OCI-LY7 (cell line): ENCODE measurements at regions not wholly inside any gene's neighbourhood (a gene's known extent, or its start where the extent isn't known, plus 50 kb on each side); places are given as distances from the start of the nearest gene placed in this dataset.
"Not testable (repeated sequence)": the region's sequence is repeated elsewhere in the genome, so short reads cannot be mapped to it uniquely, and the experiment has no call there.

ENCODE experiments used
- BruUV-seq: library from RNA; stranded (reverse); fragments of 400-500 nt; replicated peaks from 2 replicates; lab custom pipeline; 2021; lab: Mats Ljungman, UMichigan
- CTCF ChIA-PET: fragments of 300-600 bp; sonication (Branson Sonifier 250); formaldehyde crosslinking; loops from one replicate; lab custom pipeline; 2022; ENCODE audit warnings: antibody characterized with exemption; ENCODE audit not compliant: unreplicated experiment; lab: Charles Lee
- POLR2A ChIA-PET: fragments of 300-600 bp; sonication (Branson Sonifier 250); formaldehyde crosslinking; loops from one replicate; lab custom pipeline; 2022; ENCODE audit warnings: antibody characterized with exemption; lab: Charles Lee
- DNase-seq: peaks from one replicate; pipeline ENCODE4 v3.0.0-alpha.2; 2015; ENCODE audit warnings: low spot score
- H2AFZ ChIP-seq: fragments of 200-600 bp; sonication (generic), shearing (Covaris generic); 2 replicates; pipeline ENCODE4 v1.6.1; 2014; ENCODE audit warnings: mild to moderate bottlenecking, antibody characterized with exemption, low read length, moderate library complexity
- H3K27ac ChIP-seq: fragments of 200-600 bp; sonication (generic); 2 replicates; pipeline ENCODE4 v1.5.1; 2014; ENCODE audit warnings: mixed run types, low read depth, mild to moderate bottlenecking, moderate library complexity, low read length, inconsistent platforms; ENCODE audit not compliant: poor library complexity, severe bottlenecking
- H3K36me3 ChIP-seq: fragments of 200-600 bp; sonication (generic); 2 replicates; pipeline ENCODE4 v1.6.1; 2014; ENCODE audit warnings: mild to moderate bottlenecking, antibody characterized with exemption, low read length, moderate library complexity, mixed read lengths; ENCODE audit not compliant: insufficient read depth
- H3K4me1 ChIP-seq: fragments of 200-600 bp; sonication (generic); 2 replicates; pipeline ENCODE4 v1.5.1; 2014; ENCODE audit warnings: mild to moderate bottlenecking, low read length; ENCODE audit not compliant: insufficient read depth, poor library complexity, severe bottlenecking
- H3K4me2 ChIP-seq: fragments of 200-600 bp; sonication (generic); 2 replicates; pipeline ENCODE4 v1.6.1; 2014; ENCODE audit warnings: mild to moderate bottlenecking, low read length
- H3K4me3 ChIP-seq: fragments of 200-600 bp; sonication (generic); 2 replicates; pipeline ENCODE4 v1.5.1; 2014; ENCODE audit warnings: mild to moderate bottlenecking, low read depth, low read length; ENCODE audit not compliant: poor library complexity, severe bottlenecking
- H3K79me2 ChIP-seq: fragments of 200-600 bp; sonication (generic); 2 replicates; pipeline ENCODE4 v1.6.1; 2016; ENCODE audit warnings: low read depth, mild to moderate bottlenecking, low read length, moderate library complexity, mixed read lengths; ENCODE audit not compliant: insufficient read depth
- H3K9me2 ChIP-seq: fragments of 200-600 bp; sonication (generic); 2 replicates; pipeline ENCODE4 v1.6.1; 2016; ENCODE audit warnings: mild to moderate bottlenecking, low read length, mixed read lengths; ENCODE audit not compliant: insufficient read depth
- H3K9me3 ChIP-seq: fragments of 200-600 bp; sonication (generic); 2 replicates; pipeline ENCODE4 v1.6.1; 2014; ENCODE audit warnings: mild to moderate bottlenecking, mixed run types, low read length, mixed read lengths
- H4K20me1 ChIP-seq: fragments of 200-600 bp; sonication (generic); 2 replicates; pipeline ENCODE4 v1.6.1; 2014; ENCODE audit warnings: mild to moderate bottlenecking, antibody characterized with exemption, low read length, moderate library complexity, mixed read lengths; ENCODE audit not compliant: insufficient read depth
- CTCF ChIP-seq: fragments of 200-600 bp; sonication (generic); conservative IDR thresholded peaks from 2 replicates; pipeline ENCODE4 v1.5.1; 2014; ENCODE audit warnings: mild to moderate bottlenecking, antibody characterized with exemption, low read length, moderate library complexity, mixed read lengths
- EZH2phosphoT487 ChIP-seq: fragments of 200-600 bp; sonication (generic); IDR thresholded peaks from 2 replicates; pipeline ENCODE4 v1.6.1; 2018; ENCODE audit warnings: low read depth, borderline replicate concordance, mild to moderate bottlenecking, mixed run types, antibody characterized with exemption, low read length, moderate library complexity, mixed read lengths
- intact Hi-C: fragments of 100-400 bp; cut with micrococcal nuclease; formaldehyde crosslinking; loops from one replicate; pipeline ENCODE4 v1.10.0; 2022; ENCODE audit not compliant: unreplicated experiment

- no TSS peak for BruUV-seq
- Histone ChIP-seq H3K79me2 (no peaks in the 10 kb centered on the region), H3K36me3 (no peaks in the 10 kb centered on the region), H3K4me2 (no peak overlapping the region), H2AFZ (no peak overlapping the region), H3K9me2 (no peaks in the 10 kb centered on the region), H3K4me1 (no peaks in the 10 kb centered on the region), H3K27ac (no peak overlapping the region), H3K4me3 (no peak overlapping the region), H3K9me3 (no peaks in the 10 kb centered on the region), H4K20me1 (no peaks in the 10 kb centered on the region)
- TF ChIP-seq CTCF (no peak), EZH2phosphoT487 (no peak)
- CTCF ChIA-PET: no interaction called here
- no peak for DNase-seq
- intact Hi-C loops: no loop called here
- POLR2A ChIA-PET: no interaction called here
These were observed 255.6 kb upstream of the IZUMO3 start for GRCh38 chr9:24801344-24801743.

- H3K9me2 ChIP-seq: no peaks in the 10 kb centered on the region
- H3K79me2 ChIP-seq: no peaks in the 10 kb centered on the region
- no peaks in the 10 kb centered on the region for H4K20me1 ChIP-seq
- TF ChIP-seq EZH2phosphoT487 (no peak), CTCF (no peak)
- DNase-seq: no peak
- H3K36me3 ChIP-seq: no peaks in the 10 kb centered on the region
- no peaks in the 10 kb centered on the region for H3K4me1 ChIP-seq
- H3K4me2 ChIP-seq: no peak overlapping the region
- no peak overlapping the region for H3K27ac ChIP-seq
- POLR2A ChIA-PET: no interaction called here
- no TSS peak for BruUV-seq
- no peak overlapping the region for H3K4me3 ChIP-seq
- CTCF ChIA-PET: no interaction called here
- H3K9me3 ChIP-seq: no peaks in the 10 kb centered on the region
- H2AFZ ChIP-seq: no peak overlapping the region
- intact Hi-C loops: no loop called here
These were observed 248.1 kb upstream of the IZUMO3 start for GRCh38 chr9:24793787-24794186.

- Histone ChIP-seq H2AFZ (no peak overlapping the region), H3K9me2 (no peaks in the 10 kb centered on the region), H3K36me3 (no peaks in the 10 kb centered on the region), H3K4me1 (no peaks in the 10 kb centered on the region), H3K79me2 (no peaks in the 10 kb centered on the region), H3K4me2 (no peak overlapping the region), H4K20me1 (no peaks in the 10 kb centered on the region), H3K27ac (no peak overlapping the region), H3K9me3 (peaks cover 8% of the 10 kb centered on the region; the same call in 1 of the 2 replicates), H3K4me3 (no peak overlapping the region)
- ChIA-PET POLR2A (no interaction called here), CTCF (no interaction called here)
- intact Hi-C loops: no loop called here
- no TSS peak for BruUV-seq
- DNase-seq: no peak
- no peak for TF ChIP-seq CTCF
- TF ChIP-seq EZH2phosphoT487: no peak
These were observed 230.5 kb upstream of the IZUMO3 start for GRCh38 chr9:24776226-24776625.

GRCh38 chr9:24774199-24774598 is 228.5 kb upstream of the IZUMO3 start:
- H3K4me1 ChIP-seq, H2AFZ ChIP-seq, BruUV-seq, H4K20me1 ChIP-seq, H3K36me3 ChIP-seq, intact Hi-C loops, H3K9me2 ChIP-seq, H3K9me3 ChIP-seq, H3K4me2 ChIP-seq, H3K79me2 ChIP-seq, H3K4me3 ChIP-seq, POLR2A ChIA-PET, CTCF ChIA-PET, H3K27ac ChIP-seq: not testable (repeated sequence)
- peak; percentile 4 for DNase-seq
